ENCODE measurements at regions not wholly inside any gene's neighbourhood (a gene's known extent, or its start where the extent isn't known, plus 50 kb on each side); places are given as distances from the start of the nearest gene placed in this dataset.
"Not testable (repeated sequence)": the region's sequence is repeated elsewhere in the genome, so short reads cannot be mapped to it uniquely, and the experiment has no call there.

GRCh38 chr6:135626001-135626400, 128.5 kb upstream of the AHI1 start:
- H3K4me2 ChIP-seq (ENCODE audit: insufficient read depth in 1 of 2, low read depth in 2 of 2, low read length in 2 of 2); H3K79me2 ChIP-seq (ENCODE audit: control insufficient read depth in 1 of 2, insufficient read depth in 2 of 2, low read length in 2 of 2); H4K20me1 ChIP-seq (replicated peaks in 1 of 2; ENCODE audit: control insufficient read depth in 1 of 2, insufficient read depth in 2 of 2, low read length in 2 of 2); H3K27ac ChIP-seq (ENCODE audit: low read depth, low read length); H2BK5ac ChIP-seq (ENCODE audit: low read depth, low read length); H4K8ac ChIP-seq (ENCODE audit: extremely low read depth, insufficient read depth, low read length); H3K18ac ChIP-seq (ENCODE audit: extremely low read depth, low read length); H3K4me3 ChIP-seq (ENCODE audit: extremely low read depth in 1 of 4, insufficient read depth in 2 of 4, low read depth in 3 of 4, low read length in 4 of 4); H4K91ac ChIP-seq (replicated peaks; ENCODE audit: insufficient read length, low read length); H2AK5ac ChIP-seq (ENCODE audit: low read depth, low read length); H3K23ac ChIP-seq (ENCODE audit: insufficient read length); FAIRE-seq; H2AFZ ChIP-seq (ENCODE audit: low read length); H2BK120ac ChIP-seq (replicated peaks; ENCODE audit: low read depth, low read length); H3K4ac ChIP-seq (replicated peaks; ENCODE audit: insufficient read length, low read depth, low read length); H3K14ac ChIP-seq (ENCODE audit: insufficient read length); DNase-seq (ENCODE audit: low read depth in 1 of 2, low spot score in 2 of 2); H3K23me2 ChIP-seq (ENCODE audit: low read depth, low read length); H2BK12ac ChIP-seq (ENCODE audit: low read depth, low read length); H3K79me1 ChIP-seq (ENCODE audit: low read depth, low read length); H2BK15ac ChIP-seq (ENCODE audit: low read length); H3K9me3 ChIP-seq (ENCODE audit: insufficient read depth in 2 of 2, low read depth in 1 of 2, low read length in 1 of 2); H3K9ac ChIP-seq (replicated peaks in 1 of 4; ENCODE audit: extremely low read depth in 1 of 4, low read depth in 3 of 4, low read length in 3 of 4); H3K27me3 ChIP-seq (replicated peaks in 1 of 4; ENCODE audit: control insufficient read depth in 3 of 4, extremely low read depth in 1 of 4, insufficient read depth in 3 of 4, low read length in 3 of 4); H3K36me3 ChIP-seq (ENCODE audit: control insufficient read depth in 2 of 4, insufficient read depth in 4 of 4, low read length in 3 of 4); H3K56ac ChIP-seq (replicated peaks; ENCODE audit: insufficient read length, low read depth, low read length); H3K4me1 ChIP-seq (replicated peaks in 1 of 4; ENCODE audit: control insufficient read depth in 3 of 4, insufficient read depth in 4 of 4, low read length in 3 of 4); H4K5ac ChIP-seq (ENCODE audit: insufficient read length, low read depth, low read length); H2BK20ac ChIP-seq (ENCODE audit: low read length): not testable (repeated sequence)
- 83% methylated on average over 7 of the region's 7 CpGs; no CpG with 5 or more reads in 1 of the 2 experiments for WGBS, 2 experiments (ENCODE audit: extremely low coverage in 1 of 2, insufficient coverage in 1 of 2, insufficient read length in 1 of 2, insufficient replicate concordance in 2 of 2, low coverage in 1 of 2, low lambda C conversion rate in 2 of 2, missing lambda C conversion rate in 1 of 2)
- POLR2A ChIA-PET (ENCODE audit: partially characterized antibody), result interaction anchor here (0.8 kb wide), 1 partner anchor 9 kb away, joined by 3 read pairs; no protein-coding TSS in a partner anchor
- CTCF ChIA-PET (ENCODE audit: partially characterized antibody), result interaction anchor here (0.9 kb wide), 1 partner anchor 175 kb away, joined by 3 read pairs; no protein-coding TSS in a partner anchor
